ENCODE measurements at regions not wholly inside any gene's neighbourhood (a gene's known extent, or its start where the extent isn't known, plus 50 kb on each side); places are given as distances from the start of the nearest gene placed in this dataset.

DNA sequence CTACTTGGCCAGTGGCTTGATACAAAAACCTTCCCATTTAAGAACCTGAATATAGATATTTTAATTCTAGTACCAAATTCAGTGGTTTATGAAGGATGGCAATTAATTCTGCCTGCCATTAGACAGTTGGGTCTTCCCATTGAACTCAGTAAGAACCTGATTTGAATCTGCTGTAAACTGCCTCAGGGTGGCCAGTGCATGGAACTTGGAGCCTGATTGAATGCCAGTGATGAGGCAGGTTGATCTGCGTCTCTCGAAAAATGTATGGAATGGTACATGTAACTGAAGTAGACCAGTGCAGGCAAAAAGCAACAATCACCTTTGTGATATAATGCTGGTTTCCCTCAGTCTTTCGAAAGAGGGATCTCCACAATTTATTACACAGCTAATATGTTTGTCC, 421.4 kb downstream of the TMA16 start:
- Histone ChIP-seq H3K27me3 (ENCODE audit: control insufficient read depth, insufficient read depth, low read length) (no peaks in the 10 kb centered on the region), H3K36me3 (ENCODE audit: control insufficient read depth, insufficient read depth, low read length) (no peaks in the 10 kb centered on the region), H3K4me3 (ENCODE audit: low read depth, low read length) (no peak overlapping the region)
- TF ChIP-seq, protein P1, sequence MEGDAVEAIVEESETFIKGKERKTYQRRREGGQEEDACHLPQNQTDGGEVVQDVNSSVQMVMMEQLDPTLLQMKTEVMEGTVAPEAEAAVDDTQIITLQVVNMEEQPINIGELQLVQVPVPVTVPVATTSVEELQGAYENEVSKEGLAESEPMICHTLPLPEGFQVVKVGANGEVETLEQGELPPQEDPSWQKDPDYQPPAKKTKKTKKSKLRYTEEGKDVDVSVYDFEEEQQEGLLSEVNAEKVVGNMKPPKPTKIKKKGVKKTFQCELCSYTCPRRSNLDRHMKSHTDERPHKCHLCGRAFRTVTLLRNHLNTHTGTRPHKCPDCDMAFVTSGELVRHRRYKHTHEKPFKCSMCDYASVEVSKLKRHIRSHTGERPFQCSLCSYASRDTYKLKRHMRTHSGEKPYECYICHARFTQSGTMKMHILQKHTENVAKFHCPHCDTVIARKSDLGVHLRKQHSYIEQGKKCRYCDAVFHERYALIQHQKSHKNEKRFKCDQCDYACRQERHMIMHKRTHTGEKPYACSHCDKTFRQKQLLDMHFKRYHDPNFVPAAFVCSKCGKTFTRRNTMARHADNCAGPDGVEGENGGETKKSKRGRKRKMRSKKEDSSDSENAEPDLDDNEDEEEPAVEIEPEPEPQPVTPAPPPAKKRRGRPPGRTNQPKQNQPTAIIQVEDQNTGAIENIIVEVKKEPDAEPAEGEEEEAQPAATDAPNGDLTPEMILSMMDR (IDR thresholded peaks at IDR 0.05; ENCODE audit: insufficient read depth, low read depth, low read length): no peak
- CTCF ChIA-PET: no interaction called here
- POLR2A ChIA-PET: no interaction called here
- DNase-seq (ENCODE audit: low read depth): no peak

- CTCF ChIA-PET: no interaction called here
- Histone ChIP-seq H3K36me3 (ENCODE audit: control insufficient read depth, insufficient read depth, low read length) (no peaks in the 10 kb centered on the region), H3K4me3 (ENCODE audit: low read depth, low read length) (no peak overlapping the region), H3K27me3 (ENCODE audit: control insufficient read depth, insufficient read depth, low read length) (no peaks in the 10 kb centered on the region)
- TF ChIP-seq, protein P1 (IDR thresholded peaks at IDR 0.05; ENCODE audit: insufficient read depth, low read depth, low read length): no peak
- POLR2A ChIA-PET: no interaction called here
- no peak for DNase-seq (ENCODE audit: low read depth)
These were observed 425.9 kb downstream of the TMA16 start for GRCh38 chr4:163920426-163920825.

DNA sequence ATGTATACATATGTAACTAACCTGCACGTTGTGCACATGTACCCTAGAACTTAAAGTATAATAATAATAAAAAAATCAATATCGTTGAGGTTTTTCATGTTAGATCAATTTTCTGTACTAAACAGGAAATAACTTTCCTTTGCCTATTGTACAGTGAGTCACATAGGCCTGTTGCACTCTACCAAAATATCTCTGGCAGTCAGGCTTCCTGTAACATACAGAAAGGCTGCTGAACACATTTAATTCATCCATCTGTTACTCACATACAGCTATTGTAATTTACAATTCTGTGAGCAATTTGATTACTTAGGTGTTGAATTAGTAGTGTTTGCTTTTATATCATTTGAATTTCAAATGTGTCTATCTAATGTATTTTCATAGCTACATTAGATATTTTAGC, 427.8 kb downstream of the TMA16 start:
- TF ChIP-seq, protein P1 (IDR thresholded peaks at IDR 0.05; ENCODE audit: insufficient read depth, low read depth, low read length): no peak
- ChIA-PET POLR2A (no interaction called here), CTCF (interaction anchor here (0.7 kb wide), 1 partner anchor 10 kb away, joined by 3 read pairs; no protein-coding TSS in a partner anchor)
- DNase-seq (ENCODE audit: low read depth): no peak
- no peaks in the 10 kb centered on the region for H3K27me3 ChIP-seq (ENCODE audit: control insufficient read depth, insufficient read depth, low read length)
- no peaks in the 10 kb centered on the region for H3K36me3 ChIP-seq (ENCODE audit: control insufficient read depth, insufficient read depth, low read length)
- no peak overlapping the region for H3K4me3 ChIP-seq (ENCODE audit: low read depth, low read length)

DNA sequence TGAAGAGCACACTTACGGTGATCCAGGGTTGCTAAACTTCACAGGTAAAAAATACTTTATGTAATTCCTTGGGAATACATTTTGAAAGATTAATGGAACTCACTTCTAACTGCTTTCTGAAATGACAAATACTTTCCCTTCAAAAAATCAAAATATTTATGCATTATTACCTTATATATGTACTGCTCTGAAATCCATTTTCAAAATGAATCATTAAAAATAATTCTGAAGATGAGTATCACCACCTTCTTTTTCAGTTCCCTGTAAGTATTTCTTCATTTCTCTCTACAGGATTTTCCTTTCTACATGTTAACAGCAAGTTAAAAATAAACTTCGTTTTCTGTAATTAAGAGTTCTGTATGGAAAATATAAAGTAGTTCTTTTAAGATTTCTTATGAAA, 428.6 kb downstream of the TMA16 start:
- CTCF ChIA-PET: no interaction called here
- POLR2A ChIA-PET: no interaction called here
- TF ChIP-seq, protein P1 (IDR thresholded peaks at IDR 0.05; ENCODE audit: insufficient read depth, low read depth, low read length): no peak
- no peak overlapping the region for H3K4me3 ChIP-seq (ENCODE audit: low read depth, low read length)
- H3K27me3 ChIP-seq (ENCODE audit: control insufficient read depth, insufficient read depth, low read length): no peaks in the 10 kb centered on the region
- no peak for DNase-seq (ENCODE audit: low read depth)
- H3K36me3 ChIP-seq (ENCODE audit: control insufficient read depth, insufficient read depth, low read length): no peaks in the 10 kb centered on the region

GRCh38 chr4:163930086-163930485, 435.6 kb downstream of the TMA16 start:
- TF ChIP-seq, protein P1 (IDR thresholded peaks at IDR 0.05; ENCODE audit: insufficient read depth, low read depth, low read length): no peak
- ChIA-PET POLR2A (no interaction called here), CTCF (no interaction called here)
- H3K27me3 ChIP-seq (ENCODE audit: control insufficient read depth, insufficient read depth, low read length): no peaks in the 10 kb centered on the region
- no peak overlapping the region for H3K4me3 ChIP-seq (ENCODE audit: low read depth, low read length)
- H3K36me3 ChIP-seq (ENCODE audit: control insufficient read depth, insufficient read depth, low read length): no peaks in the 10 kb centered on the region
- no peak for DNase-seq (ENCODE audit: low read depth)

Data from BJ (cell line).